ENCODE measurements at regions not wholly inside any gene's neighbourhood (a gene's known extent, or its start where the extent isn't known, plus 50 kb on each side); places are given as distances from the start of the nearest gene placed in this dataset.
"Not testable (repeated sequence)": the region's sequence is repeated elsewhere in the genome, so short reads cannot be mapped to it uniquely, and the experiment has no call there.

DNA sequence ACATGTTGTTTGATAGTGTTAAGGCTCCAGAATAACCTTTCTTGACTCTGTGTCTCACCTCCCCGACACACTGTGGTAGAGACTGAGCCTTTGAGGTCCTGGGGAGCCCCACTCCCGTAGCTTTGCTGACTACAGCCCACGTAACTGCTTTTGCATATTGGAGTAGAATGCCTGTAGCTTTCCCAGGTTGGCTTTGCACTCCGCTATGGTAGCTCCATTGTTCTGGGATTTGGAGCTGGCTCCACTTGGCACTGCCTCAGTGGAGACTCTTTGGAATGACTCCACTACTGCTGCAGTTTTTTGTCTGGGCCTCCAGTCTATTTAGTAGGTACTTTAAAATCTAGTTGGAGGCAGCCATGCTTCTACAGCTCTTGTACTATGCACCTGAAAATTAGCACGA lies 56.2 kb upstream of the ANXA1 start:
- no peak for DNase-seq (ENCODE audit: low spot score)
- in situ Hi-C loops (cut with MboI; ENCODE audit: low sequenced_read_pairs, unreplicated experiment): no loop called here
- TF ChIP-seq CTCF (IDR thresholded peaks at IDR 0.05; ENCODE audit: borderline replicate concordance, control extremely low read depth, extremely low read depth, insufficient read depth, missing control alignments): no peak

DNA sequence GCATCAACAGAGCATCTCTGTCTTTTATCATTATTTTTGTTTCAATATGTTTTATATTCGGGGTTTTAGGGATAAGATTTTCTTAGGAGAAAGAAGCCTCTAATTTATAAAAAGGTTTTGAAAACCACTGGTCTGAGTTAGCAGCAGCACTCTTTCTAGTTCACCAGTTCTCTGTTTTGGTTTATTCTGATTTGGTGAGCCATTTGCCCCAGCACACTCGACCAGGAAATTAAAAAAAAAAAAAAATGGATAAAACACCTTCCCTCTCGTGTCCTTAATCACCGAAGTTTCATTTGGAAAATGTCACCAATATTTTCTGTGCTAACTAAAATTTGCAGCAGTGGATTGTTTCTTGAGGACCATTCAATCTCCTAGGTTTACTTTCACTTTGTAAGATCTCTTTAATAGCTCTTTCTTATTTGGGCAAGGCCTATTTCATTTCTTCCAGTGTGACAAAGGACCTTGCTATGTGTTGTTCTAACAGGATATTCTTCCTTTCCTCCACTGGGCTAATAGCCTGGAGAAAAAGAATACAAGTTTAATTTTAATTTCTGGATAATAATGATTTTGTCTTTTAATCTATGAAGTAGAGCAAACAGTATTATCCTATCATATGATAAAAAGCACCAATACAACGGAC lies 57.8 kb upstream of the ANXA1 start:
- DNase-seq (ENCODE audit: low spot score): no peak

GRCh38 chr9:73093016-73093739 lies 58.5 kb upstream of the ANXA1 start:
- in situ Hi-C loops (cut with MboI; ENCODE audit: low sequenced_read_pairs, unreplicated experiment): no loop called here
- DNase-seq (ENCODE audit: low spot score): no peak
- TF ChIP-seq CTCF (IDR thresholded peaks at IDR 0.05; ENCODE audit: borderline replicate concordance, control extremely low read depth, extremely low read depth, insufficient read depth, missing control alignments): no peak

More for the DNA sequence above, 57.8 kb upstream of the ANXA1 start:
- in situ Hi-C loops (cut with MboI; ENCODE audit: low sequenced_read_pairs, unreplicated experiment): no loop called here
- no peak for TF ChIP-seq CTCF (IDR thresholded peaks at IDR 0.05; ENCODE audit: borderline replicate concordance, control extremely low read depth, extremely low read depth, insufficient read depth, missing control alignments)

GRCh38 chr9:73091909-73092308 lies 59.8 kb upstream of the ANXA1 start:
- DNase-seq (ENCODE audit: low spot score): no peak
- TF ChIP-seq CTCF (IDR thresholded peaks at IDR 0.05; ENCODE audit: borderline replicate concordance, control extremely low read depth, extremely low read depth, insufficient read depth, missing control alignments): no peak
- in situ Hi-C loops (cut with MboI; ENCODE audit: low sequenced_read_pairs, unreplicated experiment): no loop called here

DNA sequence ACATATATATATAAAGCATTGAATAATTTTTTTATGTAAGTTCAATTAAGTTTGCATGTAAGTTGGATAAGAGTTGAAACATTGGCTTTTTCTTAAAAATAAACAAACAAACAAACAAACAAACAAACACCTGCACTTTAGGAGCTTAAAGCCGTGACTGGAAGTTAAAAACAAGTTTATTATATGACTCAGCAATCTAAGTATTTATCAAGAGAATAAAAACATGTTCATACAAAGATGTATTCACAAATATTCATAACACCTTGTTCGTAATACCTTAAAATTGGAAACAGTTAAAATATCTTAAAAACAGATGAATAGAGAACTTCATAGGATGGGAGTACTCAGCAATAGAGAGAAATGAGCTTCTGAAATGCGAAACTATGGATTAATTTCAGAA lies 61.5 kb upstream of the ANXA1 start:
- no peak for DNase-seq (ENCODE audit: low spot score)
- no peak for TF ChIP-seq CTCF (IDR thresholded peaks at IDR 0.05; ENCODE audit: borderline replicate concordance, control extremely low read depth, extremely low read depth, insufficient read depth, missing control alignments)
- in situ Hi-C loops (cut with MboI; ENCODE audit: low sequenced_read_pairs, unreplicated experiment): no loop called here

GRCh38 chr9:73089304-73089985 lies 62.2 kb upstream of the ANXA1 start:
- TF ChIP-seq CTCF (IDR thresholded peaks at IDR 0.05; ENCODE audit: borderline replicate concordance, control extremely low read depth, extremely low read depth, insufficient read depth, missing control alignments): no peak
- in situ Hi-C loops (cut with MboI; ENCODE audit: low sequenced_read_pairs, unreplicated experiment): no loop called here
- DNase-seq (ENCODE audit: low spot score): no peak

GRCh38 chr9:73087876-73088275 lies 63.8 kb upstream of the ANXA1 start:
- in situ Hi-C loops (cut with MboI; ENCODE audit: low sequenced_read_pairs, unreplicated experiment); DNase-seq (ENCODE audit: low spot score): not testable (repeated sequence)
